ENCODE measurements at regions not wholly inside any gene's neighbourhood (a gene's known extent, or its start where the extent isn't known, plus 50 kb on each side); places are given as distances from the start of the nearest gene placed in this dataset.

GRCh38 chr13:69461397-69461796, 646.2 kb upstream of the ATXN8OS start:
- Histone ChIP-seq H3K9me2 (replicated peaks; ENCODE audit: insufficient read depth, low read length) (no peaks in the 10 kb centered on the region), H3K79me2 (ENCODE audit: insufficient read depth, low read length) (no peaks in the 10 kb centered on the region), H3K36me3 (ENCODE audit: low read length) (no peaks in the 10 kb centered on the region; the same call in 1 of the 2 replicates), H3K27me3 (ENCODE audit: low read length) (no peaks in the 10 kb centered on the region), H3F3A (ENCODE audit: insufficient read depth) (no peaks in the 10 kb centered on the region), H4K20me1 (ENCODE audit: low read depth, low read length) (no peaks in the 10 kb centered on the region), H3K4me2 (ENCODE audit: low read depth, low read length, poor library complexity, severe bottlenecking) (no peak overlapping the region), H2AFZ (ENCODE audit: low read depth, low read length, severe bottlenecking) (no peak overlapping the region), H3K9ac (ENCODE audit: low read length) (no peak overlapping the region), H3K9me3 (ENCODE audit: insufficient read depth, low read length) (no peaks in the 10 kb centered on the region), H3K27ac (ENCODE audit: low read depth, low read length) (no peak overlapping the region), H3K4me3 (ENCODE audit: insufficient read depth, low read length, poor library complexity, severe bottlenecking) (no peak overlapping the region)
- TF ChIP-seq CTCF (IDR thresholded peaks at IDR 0.05; ENCODE audit: insufficient read depth, low read length, poor library complexity, severe bottlenecking): no peak
- TF ChIP-seq EZH2phosphoT487 (conservative IDR thresholded peaks at IDR 0.05; ENCODE audit: low read length): no peak

- no peak overlapping the region for H3K27ac ChIP-seq (ENCODE audit: low read depth, low read length)
- no peaks in the 10 kb centered on the region for H4K20me1 ChIP-seq (ENCODE audit: low read depth, low read length)
- H3K4me3 ChIP-seq (ENCODE audit: insufficient read depth, low read length, poor library complexity, severe bottlenecking): no peak overlapping the region
- no peaks in the 10 kb centered on the region for H3K79me2 ChIP-seq (ENCODE audit: insufficient read depth, low read length)
- no peak overlapping the region for H3K4me2 ChIP-seq (ENCODE audit: low read depth, low read length, poor library complexity, severe bottlenecking)
- no peaks in the 10 kb centered on the region for H3F3A ChIP-seq (ENCODE audit: insufficient read depth)
- H3K27me3 ChIP-seq (ENCODE audit: low read length): no peaks in the 10 kb centered on the region
- H3K9me3 ChIP-seq (ENCODE audit: insufficient read depth, low read length): no peaks in the 10 kb centered on the region
- no peak for TF ChIP-seq CTCF (IDR thresholded peaks at IDR 0.05; ENCODE audit: insufficient read depth, low read length, poor library complexity, severe bottlenecking)
- no peak for TF ChIP-seq EZH2phosphoT487 (conservative IDR thresholded peaks at IDR 0.05; ENCODE audit: low read length)
- H3K9me2 ChIP-seq (replicated peaks; ENCODE audit: insufficient read depth, low read length): no peaks in the 10 kb centered on the region
- no peaks in the 10 kb centered on the region for H3K36me3 ChIP-seq (ENCODE audit: low read length)
- no peak overlapping the region for H3K9ac ChIP-seq (ENCODE audit: low read length)
- H2AFZ ChIP-seq (ENCODE audit: low read depth, low read length, severe bottlenecking): no peak overlapping the region
These were observed 648.3 kb upstream of the ATXN8OS start for GRCh38 chr13:69459346-69459745.

GRCh38 chr13:69458013-69458412, 649.6 kb upstream of the ATXN8OS start:
- peak overlapping the region; percentile 14 for H2AFZ ChIP-seq (ENCODE audit: low read depth, low read length, severe bottlenecking)
- H3K9me2 ChIP-seq (replicated peaks; ENCODE audit: insufficient read depth, low read length): no peaks in the 10 kb centered on the region

More at GRCh38 chr13:69458013-69458412, 649.6 kb upstream of the ATXN8OS start:
- no peaks in the 10 kb centered on the region for H3K36me3 ChIP-seq (ENCODE audit: low read length)
- no peak overlapping the region for H3K4me3 ChIP-seq (ENCODE audit: insufficient read depth, low read length, poor library complexity, severe bottlenecking)
- H3K27ac ChIP-seq (ENCODE audit: low read depth, low read length): no peak overlapping the region
- no peak overlapping the region for H3K4me2 ChIP-seq (ENCODE audit: low read depth, low read length, poor library complexity, severe bottlenecking)
- H3F3A ChIP-seq (ENCODE audit: insufficient read depth): no peaks in the 10 kb centered on the region
- H3K27me3 ChIP-seq (ENCODE audit: low read length): no peaks in the 10 kb centered on the region
- TF ChIP-seq CTCF (IDR thresholded peaks at IDR 0.05; ENCODE audit: insufficient read depth, low read length, poor library complexity, severe bottlenecking) (no peak), EZH2phosphoT487 (conservative IDR thresholded peaks at IDR 0.05; ENCODE audit: low read length) (no peak)
- H3K9me3 ChIP-seq (ENCODE audit: insufficient read depth, low read length): no peaks in the 10 kb centered on the region
- no peaks in the 10 kb centered on the region for H4K20me1 ChIP-seq (ENCODE audit: low read depth, low read length)
- no peak overlapping the region for H3K9ac ChIP-seq (ENCODE audit: low read length)
- H3K79me2 ChIP-seq (ENCODE audit: insufficient read depth, low read length): no peaks in the 10 kb centered on the region
